ENCODE measurements at regions not wholly inside any gene's neighbourhood (a gene's known extent, or its start where the extent isn't known, plus 50 kb on each side); places are given as distances from the start of the nearest gene placed in this dataset.

GRCh38 chr5:81825237-81825636 lies 74.3 kb upstream of the SSBP2 start:
- no peak for TF ChIP-seq CTCF (IDR thresholded peaks at IDR 0.05)
- no peak for TF ChIP-seq POLR2A (IDR thresholded peaks at IDR 0.05)

All from testis (tissue), 2 donors.